Activated naive CD8-positive, alpha-beta T cell treated with anti-CD3 and anti-CD28 coated beads, Interleukin-2, amount 10 ng/mL, durations not matched to agents 7 days and 5 days (primary cell): ENCODE measurements at regions not wholly inside any gene's neighbourhood (a gene's known extent, or its start where the extent isn't known, plus 50 kb on each side); places are given as distances from the start of the nearest gene placed in this dataset.

ENCODE experiments used
- ATAC-seq: fragments of 150-1000 bp; cut with Tn5 transposase; one replicate; pipeline ENCODE4 v1.10.0; 2021; ENCODE audit warnings: low read depth, moderate library complexity
- POLR2A ChIA-PET: fragments of 350-600 bp; sonication (Branson Sonifier 250); formaldehyde crosslinking; loops from one replicate; lab custom pipeline; 2021; ENCODE audit warnings: antibody characterized with exemption; lab: Charles Lee
- DNase-seq: peaks from one replicate; pipeline ENCODE4 v3.0.0; 2021
- H3K27ac Mint-ChIP-seq: one replicate; pipeline ENCODE4 v1.8.0; 2022; ENCODE audit warnings: mild to moderate bottlenecking, mixed read lengths
- H3K27me3 Mint-ChIP-seq: one replicate; pipeline ENCODE4 v1.8.0; 2022; ENCODE audit warnings: mild to moderate bottlenecking, moderate library complexity, mixed read lengths
- H3K36me3 Mint-ChIP-seq: one replicate; pipeline ENCODE4 v1.8.0; 2021; ENCODE audit warnings: mild to moderate bottlenecking, mixed read lengths
- H3K4me1 Mint-ChIP-seq: one replicate; pipeline ENCODE4 v1.8.0; 2021; ENCODE audit warnings: mixed read lengths
- H3K4me3 Mint-ChIP-seq: one replicate; pipeline ENCODE4 v1.8.0; 2022; ENCODE audit warnings: mild to moderate bottlenecking, moderate library complexity, mixed read lengths
- H3K9me3 Mint-ChIP-seq: one replicate; pipeline ENCODE4 v1.8.0; 2021; ENCODE audit warnings: mixed read lengths

DNA sequence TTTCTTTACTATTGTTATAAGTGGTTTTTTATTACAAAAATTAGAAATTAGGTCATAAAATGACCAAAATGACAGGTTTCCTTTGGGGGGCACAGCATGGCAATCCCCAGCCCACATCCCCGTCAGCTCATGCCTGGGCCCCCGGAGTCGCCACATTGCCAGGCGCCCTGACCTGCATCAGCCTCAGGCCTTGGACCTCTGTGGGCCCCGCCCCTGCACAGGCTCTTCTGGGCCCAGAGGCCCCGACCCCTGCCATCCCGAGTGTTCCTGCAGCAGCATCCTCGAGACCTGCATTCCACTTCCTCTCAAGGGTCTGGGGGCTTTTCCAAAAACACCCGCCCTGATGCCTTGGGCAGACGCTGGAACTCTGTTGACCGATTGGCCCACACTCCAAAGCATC lies 391.1 kb upstream of the MGMT start:
- Mint-ChIP-seq H3K36me3 (peaks cover 3% of the 10 kb centered on the region), H3K27ac (no peak overlapping the region), H3K4me1 (peaks cover 5% of the 10 kb centered on the region), H3K4me3 (no peak overlapping the region), H3K27me3 (peaks cover 4% of the 10 kb centered on the region), H3K9me3 (peaks cover 5% of the 10 kb centered on the region)
- DNase-seq (no peak), ATAC-seq (no peak)
- POLR2A ChIA-PET, result no interaction called here

DNA sequence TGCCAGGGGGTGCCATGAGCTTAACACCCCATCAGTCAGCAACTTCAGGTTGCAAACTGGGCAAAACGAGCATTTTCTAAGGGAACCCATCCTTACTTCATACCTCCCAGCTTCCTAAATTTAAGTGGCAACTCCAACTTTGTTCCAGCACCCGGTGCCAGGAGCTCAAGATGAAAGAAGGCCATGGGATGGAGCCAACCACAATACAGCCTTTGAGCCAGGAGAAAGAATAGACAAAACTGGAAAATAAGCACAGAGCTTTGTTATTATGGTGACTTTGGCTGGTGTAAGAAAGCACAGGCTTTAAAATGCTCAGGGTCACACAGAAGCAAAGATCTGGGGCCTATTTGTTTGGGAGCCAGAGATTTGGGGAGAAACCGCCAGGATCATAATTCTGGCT lies 388.7 kb upstream of the MGMT start:
- Mint-ChIP-seq H3K9me3 (peaks cover 5% of the 10 kb centered on the region), H3K27ac (no peak overlapping the region), H3K36me3 (peaks cover 3% of the 10 kb centered on the region), H3K4me1 (no peaks in the 10 kb centered on the region), H3K4me3 (no peak overlapping the region), H3K27me3 (peaks cover 4% of the 10 kb centered on the region)
- ATAC-seq (no peak), DNase-seq (no peak)
- POLR2A ChIA-PET, result no interaction called here

DNA sequence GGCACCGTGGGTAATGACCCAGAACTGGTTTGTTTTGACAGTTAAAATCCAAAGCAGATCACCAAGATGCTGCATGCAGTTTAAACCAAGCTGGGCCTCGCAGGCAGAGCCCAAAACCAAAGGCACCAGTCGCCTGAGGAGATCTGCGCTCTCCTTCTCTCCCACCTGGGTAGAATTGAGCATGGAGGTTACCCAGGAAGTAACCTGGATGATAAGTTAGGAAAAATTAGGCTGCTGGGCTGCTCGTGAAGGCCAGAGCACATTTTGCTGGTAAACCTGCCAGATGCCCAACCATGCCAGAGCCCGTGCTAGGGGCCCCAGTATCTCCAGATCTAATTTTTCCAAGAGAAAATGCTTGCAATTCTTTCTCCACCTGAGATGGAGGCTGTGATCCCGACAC lies 388.3 kb upstream of the MGMT start:
- DNase-seq (no peak), ATAC-seq (no peak)
- H3K9me3 Mint-ChIP-seq, result peaks cover 5% of the 10 kb centered on the region
- no peak overlapping the region for H3K4me3 Mint-ChIP-seq
- POLR2A ChIA-PET, result no interaction called here
- peaks cover 3% of the 10 kb centered on the region for H3K36me3 Mint-ChIP-seq
- H3K4me1 Mint-ChIP-seq, result no peaks in the 10 kb centered on the region
- H3K27me3 Mint-ChIP-seq, result peaks cover 4% of the 10 kb centered on the region
- no peak overlapping the region for H3K27ac Mint-ChIP-seq

DNA sequence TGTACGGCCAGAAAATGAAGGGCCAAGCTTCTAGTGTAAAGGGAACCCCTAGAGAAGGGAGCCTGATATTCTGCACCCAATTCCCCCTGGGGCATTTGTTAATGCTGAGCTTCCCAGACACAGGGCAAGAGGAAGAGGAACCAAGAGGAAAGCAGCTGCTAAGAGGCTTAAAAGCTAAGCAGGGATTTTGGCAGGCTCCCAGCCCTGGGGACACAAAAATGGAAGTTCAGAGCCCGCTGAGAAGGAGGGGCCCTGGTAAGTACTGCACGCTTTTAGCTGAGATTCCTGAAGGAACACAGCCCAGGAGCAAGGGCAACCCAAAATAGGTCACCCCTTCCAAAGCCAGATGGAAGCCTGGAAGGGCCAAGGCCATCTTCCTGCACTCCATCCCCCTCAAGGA lies 387.3 kb upstream of the MGMT start:
- Mint-ChIP-seq H3K9me3 (peaks cover 5% of the 10 kb centered on the region), H3K27me3 (peaks cover 4% of the 10 kb centered on the region), H3K27ac (no peak overlapping the region), H3K4me3 (no peak overlapping the region), H3K4me1 (no peaks in the 10 kb centered on the region), H3K36me3 (peaks cover 3% of the 10 kb centered on the region)
- DNase-seq, result no peak
- no peak for ATAC-seq
- POLR2A ChIA-PET, result no interaction called here

DNA sequence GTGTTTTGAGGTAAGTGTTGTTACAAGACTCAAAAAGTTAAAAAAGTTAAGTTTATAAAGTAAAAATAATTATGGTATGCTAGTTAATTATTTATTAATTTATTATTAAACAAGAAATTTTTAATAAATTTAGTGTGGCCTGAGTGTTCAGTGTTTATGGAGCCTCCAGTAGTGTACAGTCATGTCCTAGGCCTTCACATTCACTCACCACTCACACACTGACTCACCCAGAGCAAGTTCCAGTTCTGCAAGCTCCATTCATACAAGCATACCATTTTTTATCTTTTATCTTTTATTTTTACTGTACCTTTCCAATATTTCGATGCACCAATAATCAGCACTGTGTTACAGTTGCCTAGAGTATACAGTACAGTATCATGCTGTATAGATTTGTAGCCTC lies 381.2 kb upstream of the MGMT start:
- peaks cover 1% of the 10 kb centered on the region for H3K9me3 Mint-ChIP-seq
- H3K4me1 Mint-ChIP-seq, result no peaks in the 10 kb centered on the region
- no peak overlapping the region for H3K27ac Mint-ChIP-seq
- DNase-seq (no peak), ATAC-seq (no peak)
- no peak overlapping the region for H3K4me3 Mint-ChIP-seq
- no peaks in the 10 kb centered on the region for H3K36me3 Mint-ChIP-seq
- POLR2A ChIA-PET, result no interaction called here
- H3K27me3 Mint-ChIP-seq, result no peaks in the 10 kb centered on the region

DNA sequence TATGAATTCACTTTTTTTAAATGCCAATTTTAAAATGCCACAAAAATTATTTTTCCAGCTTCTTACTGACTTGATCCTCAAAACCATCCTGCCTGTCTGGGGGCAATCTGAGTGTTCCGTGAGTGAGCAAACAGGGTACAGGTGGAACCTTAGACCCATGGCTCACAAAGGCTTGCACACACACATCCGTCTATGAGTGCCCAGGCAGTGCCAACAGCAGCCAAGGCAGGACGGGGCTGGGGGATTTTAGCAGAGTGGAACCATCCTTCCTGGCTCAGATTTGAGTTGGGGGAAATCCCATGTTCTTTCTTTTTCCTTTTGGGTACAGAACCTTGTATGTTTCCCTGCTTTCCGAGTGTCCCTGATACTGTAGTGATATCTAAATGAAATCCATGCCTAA lies 377.7 kb upstream of the MGMT start:
- peaks cover 2% of the 10 kb centered on the region for H3K27me3 Mint-ChIP-seq
- DNase-seq, result no peak
- H3K4me3 Mint-ChIP-seq, result no peak overlapping the region
- H3K27ac Mint-ChIP-seq, result no peak overlapping the region
- H3K9me3 Mint-ChIP-seq, result peaks cover 1% of the 10 kb centered on the region
- no peak for ATAC-seq
- H3K4me1 Mint-ChIP-seq, result peaks cover 5% of the 10 kb centered on the region
- POLR2A ChIA-PET, result no interaction called here
- no peaks in the 10 kb centered on the region for H3K36me3 Mint-ChIP-seq

DNA sequence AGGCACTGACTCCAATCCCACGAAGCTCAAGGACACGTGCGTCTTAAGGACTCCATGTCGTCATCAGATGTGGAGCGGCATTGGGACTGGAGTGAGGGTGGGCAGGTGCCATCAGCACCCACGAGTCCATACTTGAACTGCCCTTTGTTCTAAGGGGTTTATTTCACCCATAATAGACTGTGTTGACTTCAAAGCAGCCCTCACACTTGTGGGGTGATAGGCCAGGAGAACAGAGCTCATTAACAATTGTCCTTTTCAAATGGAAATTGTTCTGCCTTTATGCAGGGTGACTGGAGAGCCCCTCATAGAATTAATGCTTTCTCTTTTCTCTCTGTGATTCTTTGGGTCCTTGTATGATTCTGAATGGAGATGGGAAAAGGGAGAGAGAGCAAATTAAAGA lies 376.9 kb upstream of the MGMT start:
- POLR2A ChIA-PET, result no interaction called here
- Mint-ChIP-seq H3K27ac (no peak overlapping the region), H3K4me1 (peaks cover 5% of the 10 kb centered on the region), H3K36me3 (no peaks in the 10 kb centered on the region), H3K27me3 (peaks cover 2% of the 10 kb centered on the region), H3K9me3 (peaks cover under 1% of the 10 kb centered on the region), H3K4me3 (no peak overlapping the region)
- ATAC-seq, result no peak
- DNase-seq, result no peak

DNA sequence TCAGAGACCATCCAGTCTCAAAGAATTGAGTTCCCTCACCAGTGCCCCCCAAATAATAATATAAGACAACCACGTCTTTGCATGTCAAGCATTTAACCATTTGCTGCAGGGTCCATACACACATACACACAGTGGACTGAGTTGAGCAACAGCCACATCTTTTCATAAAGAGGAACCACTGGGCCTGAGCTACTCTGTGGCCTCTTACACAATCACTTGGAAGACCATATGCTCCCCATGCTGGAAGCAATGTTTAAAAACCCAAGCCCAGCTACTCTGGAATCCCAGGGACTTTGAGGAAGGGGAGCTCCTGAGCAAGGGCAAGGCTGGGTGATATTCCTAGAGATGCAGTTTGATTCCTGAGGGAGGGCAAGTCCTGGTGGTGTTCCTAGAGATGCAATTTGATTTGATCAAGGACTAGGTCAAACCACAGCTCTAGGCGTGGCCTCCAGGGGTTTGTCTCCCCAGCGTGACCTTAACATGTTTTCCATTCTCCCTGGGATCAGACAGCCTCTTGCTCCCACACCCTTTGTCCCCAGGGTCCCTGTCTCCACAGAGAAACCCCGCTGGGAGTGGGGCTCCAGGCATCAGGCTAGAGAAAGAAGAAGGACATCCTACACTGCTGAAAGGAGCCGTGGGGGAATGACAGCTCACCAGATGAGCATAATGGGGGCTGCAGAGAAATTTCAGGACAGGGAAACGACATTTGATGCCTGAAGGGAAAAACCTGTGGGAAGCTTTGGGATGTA lies 376.2 kb upstream of the MGMT start:
- H3K4me1 Mint-ChIP-seq, result peaks cover 5% of the 10 kb centered on the region
- POLR2A ChIA-PET, result no interaction called here
- no peak overlapping the region for H3K27ac Mint-ChIP-seq
- no peaks in the 10 kb centered on the region for H3K36me3 Mint-ChIP-seq
- H3K4me3 Mint-ChIP-seq, result no peak overlapping the region
- H3K27me3 Mint-ChIP-seq, result peaks cover 2% of the 10 kb centered on the region
- DNase-seq, result no peak
- no peak for ATAC-seq
- no peaks in the 10 kb centered on the region for H3K9me3 Mint-ChIP-seq

DNA sequence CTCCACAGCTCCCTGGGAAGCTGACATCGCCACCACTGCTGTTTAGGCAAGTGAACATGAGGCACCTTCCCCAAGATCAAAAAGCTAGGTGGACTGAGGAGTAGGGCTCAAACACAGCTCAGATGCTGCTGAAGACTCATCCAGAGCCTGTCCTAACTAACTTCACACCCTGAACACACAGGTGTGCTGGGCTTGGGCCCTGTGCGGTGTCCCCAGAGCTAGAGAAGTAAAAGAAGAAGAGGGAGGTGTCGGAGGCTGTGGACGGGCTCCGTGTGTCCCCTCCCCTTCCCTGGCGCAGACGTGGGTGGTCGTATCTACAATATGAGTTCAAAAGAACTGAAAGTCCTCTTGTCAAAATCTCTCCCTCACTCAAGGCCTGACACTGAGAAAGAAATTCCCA lies 373.4 kb upstream of the MGMT start:
- H3K27me3 Mint-ChIP-seq, result peaks cover 6% of the 10 kb centered on the region
- no peak overlapping the region for H3K27ac Mint-ChIP-seq
- H3K36me3 Mint-ChIP-seq, result no peaks in the 10 kb centered on the region
- no peak for DNase-seq
- H3K4me1 Mint-ChIP-seq, result peaks cover 15% of the 10 kb centered on the region
- no peak overlapping the region for H3K4me3 Mint-ChIP-seq
- no peaks in the 10 kb centered on the region for H3K9me3 Mint-ChIP-seq
- ATAC-seq, result no peak
- POLR2A ChIA-PET, result no interaction called here

DNA sequence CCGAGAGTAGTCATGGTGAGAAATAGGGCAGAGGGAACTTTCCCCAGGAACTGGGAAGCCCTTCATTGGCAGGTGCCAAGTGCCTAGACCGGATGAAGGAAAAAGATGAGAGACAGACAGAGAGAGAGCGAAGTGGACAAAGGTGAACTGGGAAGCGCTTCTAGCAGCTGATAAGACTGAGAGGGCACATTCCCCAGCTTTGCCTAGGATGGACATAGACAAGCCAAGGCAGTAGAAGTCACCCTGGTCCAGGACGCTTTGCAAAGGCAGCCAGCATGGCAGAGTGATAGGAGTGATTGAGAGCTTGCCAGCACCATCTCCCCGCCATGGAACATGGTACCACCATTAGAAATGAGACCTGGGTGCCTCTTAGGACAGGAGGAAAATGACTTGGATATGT lies 372.8 kb upstream of the MGMT start:
- no peak overlapping the region for H3K4me3 Mint-ChIP-seq
- ATAC-seq, result no peak
- no peak for DNase-seq
- POLR2A ChIA-PET, result no interaction called here
- H3K4me1 Mint-ChIP-seq, result peaks cover 15% of the 10 kb centered on the region
- H3K27ac Mint-ChIP-seq, result no peak overlapping the region
- peaks cover 6% of the 10 kb centered on the region for H3K27me3 Mint-ChIP-seq
- H3K36me3 Mint-ChIP-seq, result no peaks in the 10 kb centered on the region
- H3K9me3 Mint-ChIP-seq, result no peaks in the 10 kb centered on the region

DNA sequence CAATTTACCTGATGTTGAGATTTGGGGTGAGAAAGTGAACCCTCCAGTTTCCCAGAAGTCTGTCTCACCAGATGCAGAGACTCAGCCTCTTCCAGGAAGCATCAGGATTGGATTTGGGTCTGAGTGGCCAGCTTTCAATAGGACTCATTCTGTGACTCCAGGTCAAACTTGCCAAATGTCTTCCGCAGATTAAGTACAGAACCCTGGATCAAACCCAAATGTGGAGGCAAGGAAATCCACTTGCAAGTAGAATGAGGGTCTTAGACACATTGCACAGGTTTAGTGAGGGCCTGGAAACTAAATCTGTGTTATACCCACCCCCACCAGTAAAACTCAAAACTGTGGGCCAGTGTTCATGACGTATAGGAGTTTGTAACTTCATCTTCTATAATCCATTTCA lies 372.2 kb upstream of the MGMT start:
- DNase-seq (no peak), ATAC-seq (no peak)
- POLR2A ChIA-PET, result no interaction called here
- peaks cover 6% of the 10 kb centered on the region for H3K27me3 Mint-ChIP-seq
- H3K4me3 Mint-ChIP-seq, result no peak overlapping the region
- H3K4me1 Mint-ChIP-seq, result peaks cover 15% of the 10 kb centered on the region
- H3K36me3 Mint-ChIP-seq, result peaks cover 1% of the 10 kb centered on the region
- H3K27ac Mint-ChIP-seq, result no peak overlapping the region
- H3K9me3 Mint-ChIP-seq, result no peaks in the 10 kb centered on the region

DNA sequence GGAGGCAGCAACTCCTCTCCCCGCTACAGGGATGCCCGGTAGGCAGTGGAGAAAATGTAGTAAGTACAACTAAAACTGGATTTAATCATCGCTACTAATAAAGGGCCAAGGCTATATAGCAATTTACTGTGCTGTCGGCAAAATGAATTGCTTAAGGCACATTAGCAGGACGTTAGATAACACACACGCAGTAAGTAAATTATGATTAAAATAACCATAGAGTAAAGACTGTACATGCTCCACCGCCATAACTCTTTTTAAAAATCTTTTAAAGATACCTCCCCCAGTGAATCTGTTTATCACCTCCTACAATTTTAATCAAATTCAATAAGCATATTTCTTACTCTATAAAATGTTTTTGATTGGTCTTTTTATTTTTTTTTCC lies 371.4 kb upstream of the MGMT start:
- no peak overlapping the region for H3K4me3 Mint-ChIP-seq
- POLR2A ChIA-PET, result no interaction called here
- H3K36me3 Mint-ChIP-seq, result peaks cover 7% of the 10 kb centered on the region
- H3K27me3 Mint-ChIP-seq, result peaks cover 6% of the 10 kb centered on the region
- no peaks in the 10 kb centered on the region for H3K9me3 Mint-ChIP-seq
- H3K27ac Mint-ChIP-seq, result no peak overlapping the region
- DNase-seq (no peak), ATAC-seq (no peak)
- H3K4me1 Mint-ChIP-seq, result peaks cover 18% of the 10 kb centered on the region

DNA sequence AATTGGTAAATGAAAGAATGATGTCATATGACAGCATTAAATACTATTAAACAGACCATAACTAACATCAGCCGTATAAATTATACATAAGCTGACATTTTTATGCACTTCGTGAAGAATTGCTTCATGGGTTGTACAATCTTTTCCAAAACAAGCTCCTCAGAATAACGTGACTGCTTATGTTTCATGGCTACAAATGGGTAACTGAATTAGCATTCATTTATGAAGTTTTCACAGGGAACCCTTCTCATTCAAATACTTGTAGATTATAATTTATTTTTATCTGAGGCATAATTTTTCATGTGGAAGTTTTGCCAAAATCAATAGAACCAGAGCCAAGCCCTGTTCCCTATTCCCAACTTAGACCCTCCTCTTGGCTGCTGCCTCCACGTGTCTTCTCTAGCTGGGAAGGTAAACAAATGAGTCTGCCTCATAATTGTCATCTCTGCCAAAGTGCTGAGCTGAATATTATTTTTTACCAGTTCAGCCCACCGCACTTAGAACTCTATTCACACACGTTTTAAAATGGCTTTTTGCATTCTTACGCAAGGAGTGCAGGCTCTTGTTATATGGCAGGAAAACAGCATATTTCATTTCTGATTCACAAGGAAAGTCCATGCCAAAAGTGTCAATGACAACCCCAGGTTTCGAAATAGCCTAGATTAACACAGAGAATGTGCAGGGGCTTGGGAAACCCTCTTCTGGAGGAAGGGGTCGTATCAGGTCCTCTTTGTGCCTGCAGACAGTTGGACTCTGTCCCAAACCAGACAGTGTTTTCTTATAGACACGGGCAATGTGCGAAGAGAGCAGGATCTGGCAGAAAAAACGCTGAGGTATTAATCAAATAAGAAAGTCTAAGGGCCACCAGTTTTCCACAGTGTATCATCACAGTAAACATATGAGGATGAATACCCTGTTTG lies 370.7 kb upstream of the MGMT start:
- POLR2A ChIA-PET, result no interaction called here
- Mint-ChIP-seq H3K27me3 (peaks cover 6% of the 10 kb centered on the region), H3K4me1 (peaks cover 25% of the 10 kb centered on the region), H3K4me3 (no peak overlapping the region), H3K27ac (no peak overlapping the region), H3K9me3 (no peaks in the 10 kb centered on the region), H3K36me3 (peaks cover 9% of the 10 kb centered on the region)
- ATAC-seq (no peak), DNase-seq (no peak)

DNA sequence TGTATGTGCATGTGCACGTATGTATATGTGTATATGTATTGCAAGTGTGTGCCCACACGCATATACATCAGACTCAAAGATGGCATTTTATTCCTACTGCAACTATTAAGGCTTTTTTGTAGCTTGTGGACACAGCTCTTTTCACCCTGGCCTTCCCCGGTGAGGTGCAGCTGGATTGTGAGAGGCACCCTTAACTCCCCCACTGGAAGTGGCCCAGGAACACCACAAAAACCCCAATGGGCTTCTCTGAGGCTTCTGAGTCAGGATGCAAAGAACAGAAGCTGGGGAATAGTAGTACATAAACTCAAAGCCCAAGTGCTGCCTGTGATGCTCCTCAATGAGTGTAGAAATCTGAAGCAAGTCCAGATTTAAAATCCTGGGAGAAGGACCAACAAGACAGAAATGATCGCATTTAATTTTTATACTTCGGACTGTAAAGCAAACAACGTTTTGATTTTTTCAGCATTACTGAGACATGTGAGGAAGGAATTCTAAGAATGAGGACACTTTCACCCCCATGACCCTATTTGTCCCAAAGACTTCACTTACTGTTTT lies 369.2 kb upstream of the MGMT start:
- no peak overlapping the region for H3K4me3 Mint-ChIP-seq
- peaks cover 2% of the 10 kb centered on the region for H3K9me3 Mint-ChIP-seq
- peaks cover 34% of the 10 kb centered on the region for H3K4me1 Mint-ChIP-seq
- DNase-seq (no peak), ATAC-seq (no peak)
- POLR2A ChIA-PET, result no interaction called here
- H3K36me3 Mint-ChIP-seq, result peaks cover 14% of the 10 kb centered on the region
- no peak overlapping the region for H3K27ac Mint-ChIP-seq
- peaks cover 4% of the 10 kb centered on the region for H3K27me3 Mint-ChIP-seq
